HG03025 (cell line): ENCODE measurements at regions not wholly inside any gene's neighbourhood (a gene's known extent, or its start where the extent isn't known, plus 50 kb on each side); places are given as distances from the start of the nearest gene placed in this dataset.
"Not testable (repeated sequence)": the region's sequence is repeated elsewhere in the genome, so short reads cannot be mapped to it uniquely, and the experiment has no call there.

Source experiments
- ATAC-seq: cut with Tn5 transposase; IDR thresholded peaks from one replicate; pipeline ENCODE4 v1.9.1; 2021; ENCODE audit warnings: mild to moderate bottlenecking, moderate library complexity; ENCODE audit not compliant: unreplicated experiment, low FRiP score

DNA sequence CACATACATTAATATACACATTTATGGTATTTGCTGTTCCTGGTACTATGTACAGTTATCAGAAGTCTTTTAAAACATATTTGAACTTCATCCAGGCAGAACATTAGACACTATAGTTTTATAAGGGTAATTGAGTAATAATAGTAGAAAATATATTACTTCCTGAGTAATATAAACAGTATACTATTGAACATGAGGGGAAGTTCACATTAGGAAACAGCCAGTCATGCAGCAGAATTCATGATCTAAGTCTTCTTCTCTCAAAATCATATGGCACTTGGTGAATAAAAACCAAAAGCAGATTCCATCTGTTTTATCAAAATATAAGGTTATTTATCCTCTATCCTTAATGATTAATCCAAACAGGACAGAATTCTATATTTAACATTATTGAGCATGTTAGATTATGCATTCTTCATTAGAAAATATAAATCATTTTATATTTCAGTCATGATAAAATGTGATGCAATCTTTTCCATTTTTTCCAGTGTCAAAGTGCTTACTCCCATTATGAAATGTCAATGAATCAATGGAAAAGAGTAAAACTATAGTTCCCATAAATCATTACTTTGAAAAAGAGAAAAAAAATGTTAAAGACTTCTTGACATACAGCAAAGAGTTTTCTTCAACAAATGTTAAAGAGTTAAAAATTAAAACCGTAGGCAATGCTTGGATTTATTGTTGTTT lies 584.3 kb upstream of the TUSC1 start:
- no peak for ATAC-seq

DNA sequence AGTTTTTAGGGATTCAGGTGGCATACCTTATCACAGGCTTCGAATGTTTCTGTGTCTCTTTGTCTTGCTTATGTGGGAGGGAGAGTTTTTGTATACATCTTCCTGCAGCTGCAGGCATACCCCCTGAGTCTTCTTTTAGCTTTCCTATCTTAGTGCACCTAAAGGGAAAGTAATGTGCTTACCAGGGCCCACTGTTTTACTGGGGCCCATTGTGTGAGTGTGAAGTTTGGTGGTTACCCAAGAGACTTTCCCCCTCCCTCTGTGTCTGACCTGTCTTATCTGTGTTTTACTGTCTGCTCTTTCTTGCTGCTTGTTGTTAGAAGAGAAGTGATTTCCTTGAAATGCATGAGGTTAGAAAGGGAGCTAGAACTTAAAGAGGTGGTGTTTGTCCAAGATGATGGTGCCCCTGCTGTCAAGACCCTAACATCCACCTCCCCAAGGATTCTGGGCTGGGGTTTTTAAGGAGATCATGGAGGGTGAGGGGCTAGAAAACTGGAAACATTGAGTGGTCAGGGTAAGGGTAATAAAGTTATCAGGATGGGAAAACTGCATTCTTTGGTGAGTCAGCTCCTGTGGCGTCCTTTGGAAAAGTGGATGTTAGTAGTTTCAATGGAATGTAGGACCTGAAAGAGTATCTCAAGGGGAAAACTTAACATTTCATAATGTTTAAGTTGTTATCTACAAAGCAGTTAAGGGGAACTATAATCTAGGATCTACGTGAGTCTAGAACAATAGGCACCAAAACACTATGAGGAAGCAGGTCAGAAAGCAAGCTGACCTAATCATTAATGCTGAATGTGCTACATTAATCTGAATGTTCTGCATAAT lies 583.5 kb upstream of the TUSC1 start:
- no peak for ATAC-seq

DNA sequence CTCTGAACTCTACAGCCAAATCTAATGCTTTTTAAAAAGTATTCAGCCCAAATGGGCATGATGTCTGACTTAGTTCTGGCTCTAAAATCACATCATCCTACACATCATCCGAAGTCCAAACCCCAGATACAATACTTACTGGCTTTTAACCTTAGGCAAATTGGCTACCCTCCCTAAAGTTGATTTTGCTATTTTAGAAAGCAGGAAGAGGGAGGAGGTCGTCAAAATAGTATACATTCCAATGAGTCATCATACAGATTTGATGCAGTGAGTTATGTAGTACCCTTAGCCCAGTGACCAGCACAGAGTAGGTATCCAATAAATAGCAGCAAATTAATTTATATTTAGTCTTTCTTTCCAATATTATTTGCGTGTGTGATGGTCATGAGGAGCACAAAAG lies 582.0 kb upstream of the TUSC1 start:
- no peak for ATAC-seq

DNA sequence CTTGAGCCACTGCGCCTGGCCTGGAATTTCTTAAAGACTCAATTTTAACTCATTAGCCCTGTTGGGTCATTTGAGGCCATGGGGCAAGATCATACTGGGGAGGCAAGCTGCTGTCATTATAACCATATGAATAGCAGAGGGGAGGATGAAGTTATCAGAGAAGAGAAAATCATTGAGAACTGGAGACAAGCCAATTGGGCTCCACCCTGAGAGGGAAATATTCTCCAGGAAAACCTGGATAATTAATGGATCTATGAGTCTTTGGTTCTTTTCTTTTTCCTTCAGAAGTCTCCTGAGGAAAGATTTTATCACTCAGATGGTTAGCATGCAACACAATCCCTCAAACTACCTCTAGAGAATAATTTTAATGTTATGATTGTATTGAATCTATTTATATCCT lies 569.6 kb upstream of the TUSC1 start:
- ATAC-seq, result no peak

DNA sequence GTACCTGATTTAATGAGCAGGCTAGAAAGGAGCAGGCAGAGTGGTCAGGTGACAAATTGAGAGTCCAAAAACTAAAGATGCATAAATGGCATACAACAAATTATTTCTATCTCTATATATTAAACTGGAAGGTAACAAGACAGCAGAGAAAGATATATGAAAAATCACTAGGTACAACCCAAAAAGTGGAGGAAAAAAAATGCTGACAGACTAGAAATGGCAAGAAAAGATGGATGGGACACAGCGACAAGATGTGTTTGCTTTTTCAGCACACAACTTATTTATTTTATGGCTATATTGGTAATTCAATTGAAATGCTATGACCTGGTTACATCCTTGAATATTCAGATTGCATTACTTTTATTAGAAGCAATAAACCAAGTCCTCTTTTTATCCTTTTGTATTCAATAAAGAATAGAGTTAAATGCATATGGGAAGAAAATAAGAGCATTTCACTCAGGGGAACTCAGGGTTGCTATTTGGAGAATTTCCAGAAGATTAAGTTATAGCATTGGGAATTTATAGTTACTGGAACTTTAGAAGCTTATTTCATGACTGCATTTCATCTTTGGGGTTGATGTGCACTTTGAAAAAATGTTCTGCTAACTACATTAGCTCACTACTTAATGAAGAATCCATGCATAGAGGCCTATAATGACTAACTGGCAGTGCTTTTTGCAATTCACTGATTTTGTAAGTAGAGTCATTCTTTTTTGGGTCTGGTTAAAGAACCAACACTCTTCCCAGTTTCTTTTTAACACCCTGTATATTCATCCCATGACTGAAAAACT lies 566.6 kb upstream of the TUSC1 start:
- ATAC-seq, result no peak

DNA sequence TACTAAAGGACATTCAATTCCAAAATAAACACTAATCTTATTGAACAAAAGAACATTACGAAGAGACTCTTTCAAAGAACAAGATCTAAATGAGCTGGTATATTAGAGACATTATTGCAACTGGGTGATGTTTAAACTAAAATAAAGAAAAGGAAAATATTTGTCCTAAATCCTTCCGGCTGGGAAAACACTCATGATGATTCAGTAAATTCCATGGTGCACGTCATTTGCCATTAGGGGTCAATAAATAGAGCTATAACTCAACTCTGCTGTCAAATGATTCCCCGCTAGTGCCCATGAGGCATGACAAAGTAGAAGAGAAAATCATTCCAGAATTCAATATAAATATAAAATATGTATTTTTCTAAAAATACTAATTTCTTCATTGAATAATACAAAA lies 565.5 kb upstream of the TUSC1 start:
- ATAC-seq, result no peak

DNA sequence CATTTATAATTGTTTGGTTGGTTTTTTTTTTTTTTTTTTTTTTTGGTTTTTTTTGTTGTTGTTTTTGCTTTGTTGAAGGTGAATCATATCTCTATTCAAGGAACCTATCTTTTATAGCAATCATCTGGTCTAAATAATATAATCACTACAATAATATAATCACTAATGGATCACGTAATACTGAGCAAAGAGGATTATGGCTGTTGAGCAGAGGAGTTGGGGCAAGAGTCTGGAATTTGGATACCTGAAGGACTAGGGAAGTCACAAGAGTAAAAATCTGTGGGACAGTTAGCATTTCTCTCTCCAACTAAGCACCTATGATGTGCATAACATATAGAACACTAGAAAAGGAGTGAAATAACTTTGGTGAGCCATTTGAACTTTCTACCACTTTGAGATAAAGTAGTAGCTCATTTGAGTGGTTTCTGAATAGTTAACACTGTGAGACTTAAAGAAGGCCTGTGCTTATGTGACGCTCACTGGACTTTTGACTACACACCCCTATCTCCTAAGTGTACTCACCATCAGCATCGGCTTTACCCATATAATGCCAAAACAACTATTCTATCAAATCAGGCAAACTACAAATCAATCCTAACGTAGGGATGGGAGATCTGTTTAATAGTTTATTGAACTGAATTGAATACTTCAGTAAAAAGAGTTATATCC lies 564.9 kb upstream of the TUSC1 start:
- ATAC-seq, result no peak

DNA sequence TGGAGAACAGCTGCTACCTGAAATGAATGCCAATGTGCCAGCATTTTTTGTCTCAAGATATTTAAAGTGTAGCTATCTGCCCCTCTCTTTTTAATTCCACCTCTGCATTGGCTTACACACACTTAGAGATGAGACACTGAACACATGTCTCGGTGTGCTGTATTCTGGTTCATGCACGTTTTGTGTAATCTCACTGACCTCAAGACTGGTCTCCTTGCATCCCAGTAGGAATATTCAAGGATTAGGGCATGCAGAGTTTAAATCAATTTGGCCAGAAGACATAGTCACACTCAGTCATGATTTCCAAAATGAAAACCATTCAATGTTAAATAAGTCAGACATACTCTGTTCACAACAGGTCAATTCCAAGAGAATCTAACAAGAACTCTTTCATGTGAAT lies 561.8 kb upstream of the TUSC1 start:
- no peak for ATAC-seq

DNA sequence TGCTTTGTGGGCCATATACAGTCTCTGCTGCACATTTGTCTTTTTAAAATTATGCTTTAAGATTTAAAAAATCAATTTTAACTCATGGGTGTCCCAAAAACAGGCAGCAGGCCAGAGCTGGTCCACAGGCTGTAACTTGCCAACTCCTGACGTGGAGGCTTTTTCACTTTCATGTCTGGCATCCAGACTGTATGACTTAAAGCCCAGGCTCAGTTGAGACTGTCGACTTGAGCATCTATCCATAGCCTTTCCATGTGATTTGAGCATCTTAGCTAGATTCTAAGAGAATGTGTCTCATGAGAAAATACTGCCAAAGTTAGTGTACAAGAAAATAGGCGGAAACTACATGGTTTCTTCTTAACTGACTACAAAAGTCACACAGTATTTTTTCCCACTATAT lies 559.0 kb upstream of the TUSC1 start:
- ATAC-seq, result no peak

DNA sequence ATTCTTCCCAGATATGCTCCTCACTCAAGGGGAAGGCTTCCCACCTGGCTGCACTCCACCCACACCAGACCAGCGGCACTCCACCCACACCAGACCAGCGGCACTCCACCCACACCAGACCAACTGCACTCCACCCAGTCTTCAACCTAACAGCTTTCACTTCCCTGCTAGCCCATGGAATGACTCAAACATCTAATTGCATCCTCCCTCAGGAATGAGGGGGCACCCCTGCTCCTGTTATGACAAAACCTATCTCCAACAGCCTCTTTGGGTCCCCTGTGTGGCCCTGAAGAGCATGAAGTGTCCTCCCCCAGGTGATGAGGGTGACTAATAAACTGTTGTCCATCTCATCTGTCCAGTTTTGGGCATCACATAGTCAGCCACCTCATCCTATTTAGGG lies 556.6 kb upstream of the TUSC1 start:
- ATAC-seq, result no peak

DNA sequence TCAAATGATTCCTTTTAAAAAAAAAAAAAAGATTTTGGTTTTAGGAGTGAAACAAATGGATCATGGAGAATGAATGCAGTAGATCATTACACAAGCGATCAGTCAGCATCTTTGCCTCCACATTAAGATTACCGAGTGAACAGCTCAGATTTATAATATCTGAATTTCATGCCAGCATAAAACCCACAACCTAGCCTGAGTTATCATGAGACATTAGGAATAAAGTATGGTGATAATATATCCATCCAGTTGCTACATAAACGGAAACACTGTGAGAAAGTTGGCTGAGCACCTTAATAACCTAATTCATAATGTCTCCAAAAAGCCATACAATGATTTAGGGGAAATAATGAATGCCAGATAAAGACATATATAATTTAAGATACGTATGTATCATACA lies 553.1 kb upstream of the TUSC1 start:
- no peak for ATAC-seq

DNA sequence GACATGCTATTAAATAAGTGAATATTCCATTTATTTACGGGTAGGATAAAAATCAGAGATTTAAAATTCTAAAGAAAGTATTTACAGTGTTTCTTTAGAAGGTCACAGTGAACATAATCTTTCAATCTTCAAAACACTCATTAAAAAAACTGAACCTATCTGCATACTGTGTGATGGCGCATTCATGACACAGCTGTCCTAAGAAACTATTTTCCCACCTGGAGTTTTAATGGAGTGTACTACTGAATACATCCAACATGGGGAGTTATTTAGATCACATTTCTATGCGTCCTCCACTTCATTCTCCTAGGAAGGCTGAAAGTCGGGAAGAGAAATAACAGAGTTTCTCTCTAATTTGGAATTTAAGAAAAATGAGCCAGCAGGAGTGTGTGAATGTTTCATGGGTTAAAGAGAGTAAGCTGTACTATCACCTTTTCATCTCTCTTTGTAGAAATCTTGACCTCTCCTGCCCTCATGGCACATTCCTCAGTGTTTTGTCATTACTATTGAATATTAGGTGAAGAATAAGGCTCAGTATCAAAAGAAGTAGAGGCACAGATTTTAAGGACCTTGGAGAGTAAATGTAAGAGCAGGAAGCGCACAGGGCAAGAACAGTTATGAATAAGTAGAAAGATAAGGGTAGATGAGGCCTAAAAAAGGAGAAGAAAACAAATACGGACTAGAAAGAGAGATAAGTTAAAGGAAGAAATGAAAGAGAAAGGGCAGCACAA lies 551.2 kb upstream of the TUSC1 start:
- no peak for ATAC-seq

DNA sequence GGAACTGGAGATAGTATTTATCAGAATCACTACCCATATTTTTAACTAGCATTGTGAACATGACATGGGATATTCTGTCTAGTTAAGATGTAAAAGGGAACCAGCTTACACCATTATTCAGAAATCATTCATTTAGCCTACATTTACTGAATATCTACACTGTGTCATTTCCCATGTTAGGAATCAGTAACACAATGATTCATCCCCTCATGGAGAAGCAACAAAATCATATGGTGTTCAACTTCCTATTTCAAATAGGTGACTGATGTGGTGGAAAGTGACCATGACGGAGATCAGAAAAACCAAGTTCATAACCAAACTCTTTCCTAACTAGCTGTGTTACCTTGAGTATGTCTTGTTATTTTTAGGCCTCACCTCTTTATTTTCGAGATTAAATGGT lies 550.0 kb upstream of the TUSC1 start:
- ATAC-seq, result no peak

DNA sequence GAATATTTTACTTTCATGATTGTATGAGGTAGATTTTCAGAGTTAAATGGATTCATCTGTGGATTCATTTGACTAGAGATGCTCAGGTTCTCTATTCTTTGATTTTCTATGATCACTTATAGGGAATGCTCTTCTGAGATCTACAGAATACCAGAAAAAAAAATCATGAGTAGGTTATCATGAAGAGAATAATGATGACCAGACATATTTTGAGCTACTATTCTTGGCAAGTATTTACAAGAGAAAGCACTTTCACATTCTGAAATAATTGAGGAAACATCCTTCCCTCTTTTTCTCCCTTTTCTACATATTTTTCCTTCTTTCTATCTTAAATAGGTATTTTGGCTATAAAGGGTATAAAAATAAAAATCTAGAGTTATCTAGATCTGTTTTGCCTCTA lies 543.0 kb upstream of the TUSC1 start:
- no peak for ATAC-seq

DNA sequence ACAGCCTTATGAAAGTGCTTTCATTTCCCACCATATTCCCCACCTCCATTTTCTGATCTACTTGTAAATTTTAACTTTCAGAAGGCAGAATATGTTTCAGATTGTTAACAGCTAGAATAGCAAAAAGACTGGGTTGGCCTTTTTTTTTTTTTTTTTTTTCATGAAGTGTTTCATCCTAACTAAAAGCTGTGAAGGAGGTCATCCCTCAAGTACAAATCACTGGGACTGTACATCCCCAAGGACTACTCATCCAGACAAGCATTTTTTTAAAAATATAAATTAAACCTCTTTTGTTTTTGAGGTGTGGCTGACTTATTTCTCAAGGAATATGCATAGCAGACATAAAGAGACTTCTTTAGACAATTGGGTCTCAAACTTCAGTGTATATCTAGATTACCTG lies 542.1 kb upstream of the TUSC1 start:
- ATAC-seq, result no peak

DNA sequence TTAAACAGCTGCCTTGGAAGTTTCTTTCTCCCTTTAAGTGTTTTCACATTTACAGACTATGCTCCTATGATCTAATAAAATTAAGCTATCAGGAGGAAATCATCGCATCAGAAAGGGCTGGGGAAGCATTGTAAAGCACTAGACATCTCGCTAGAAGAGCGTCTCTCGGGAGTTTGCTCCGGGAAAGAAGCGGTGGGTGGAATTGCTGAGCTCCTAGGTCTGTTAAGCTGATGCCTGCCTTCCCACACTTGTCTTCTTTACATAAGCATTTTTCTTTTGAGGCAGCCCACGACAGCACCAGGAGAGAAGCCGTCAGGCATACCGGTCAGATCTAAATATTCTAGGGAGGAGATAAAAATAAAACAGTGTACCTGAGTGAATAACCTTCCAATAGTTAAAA lies 541.7 kb upstream of the TUSC1 start:
- no peak for ATAC-seq

DNA sequence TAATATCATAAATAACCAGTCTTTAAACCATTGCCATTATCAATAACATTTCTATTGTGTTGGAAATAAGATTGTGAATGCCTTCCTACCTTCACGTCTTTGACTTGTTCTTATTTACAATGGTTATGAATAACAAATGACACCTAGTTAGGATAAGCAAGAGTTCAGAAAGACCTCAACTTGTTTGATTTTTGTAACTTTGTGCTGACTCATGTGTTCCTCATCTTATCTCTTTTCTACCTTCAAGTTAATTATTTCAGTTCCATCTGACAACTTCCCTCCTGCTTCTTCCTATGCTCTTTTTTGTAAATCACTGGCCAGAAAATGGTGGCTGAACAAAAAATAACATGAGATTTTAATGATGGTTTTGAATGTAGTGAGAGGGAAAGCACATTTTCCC lies 538.5 kb upstream of the TUSC1 start:
- no peak for ATAC-seq

DNA sequence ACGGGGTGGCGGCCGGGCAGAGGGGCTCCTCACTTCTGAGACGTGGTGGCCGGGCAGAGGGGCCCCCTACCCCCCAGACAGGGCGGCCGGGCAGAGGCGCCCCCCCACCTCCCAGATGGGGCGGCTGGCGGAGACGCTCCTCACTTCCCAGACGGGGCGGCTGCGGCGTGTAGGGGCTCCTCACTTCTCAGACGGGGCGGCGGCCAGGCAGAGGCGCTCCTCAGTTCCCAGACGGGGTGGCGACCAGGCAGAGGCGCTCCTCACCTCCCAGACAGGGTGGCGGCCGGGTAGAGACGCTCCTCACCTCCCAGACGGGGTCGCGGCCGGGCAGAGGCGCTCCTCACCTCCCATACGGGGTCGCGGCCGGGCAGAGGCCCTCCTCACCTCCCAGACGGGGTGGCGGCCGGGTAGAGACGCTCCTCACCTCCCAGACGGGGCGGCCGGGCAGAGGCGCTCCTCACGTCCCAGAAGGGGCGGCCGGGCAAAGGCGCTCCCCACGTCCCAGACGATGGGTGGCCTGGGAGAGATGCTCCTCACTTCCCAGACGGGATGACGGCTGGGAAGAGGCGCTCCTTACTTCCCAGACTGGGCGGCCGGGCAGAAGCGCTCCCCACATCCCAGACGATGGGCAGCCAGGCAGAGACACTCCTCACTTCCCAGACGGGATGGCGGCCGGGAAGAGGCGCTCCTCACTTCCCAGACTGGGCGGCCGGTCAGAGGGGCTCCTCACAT lies 536.6 kb upstream of the TUSC1 start:
- not testable (repeated sequence) for ATAC-seq

DNA sequence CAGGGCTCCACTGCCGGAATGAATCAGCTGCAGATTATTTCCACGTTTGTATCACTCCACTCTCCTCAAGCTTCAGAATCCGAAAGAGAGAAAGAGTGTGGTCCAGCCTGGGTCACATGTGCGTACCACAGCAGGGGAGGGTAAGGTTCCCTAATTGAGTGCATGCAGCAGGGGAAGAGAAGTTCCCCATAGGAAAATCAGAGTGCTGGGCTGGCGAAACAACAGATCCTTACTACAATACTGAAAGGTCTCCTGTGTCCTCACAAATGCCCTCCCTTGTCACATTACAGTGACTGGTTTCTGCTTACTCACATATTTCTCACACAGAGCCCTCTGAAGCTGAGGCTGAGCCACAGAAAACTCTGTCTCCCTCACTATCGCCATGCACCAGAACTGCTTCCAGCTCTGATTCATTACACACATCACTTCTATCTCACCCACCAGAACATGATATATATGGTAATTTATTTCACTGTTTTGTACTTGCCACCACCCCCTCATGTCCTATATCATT lies 532.2 kb upstream of the TUSC1 start:
- no peak for ATAC-seq
